ENCODE measurements at regions not wholly inside any gene's neighbourhood (a gene's known extent, or its start where the extent isn't known, plus 50 kb on each side); places are given as distances from the start of the nearest gene placed in this dataset.

GRCh38 chr2:64359892-64360657, 93.9 kb upstream of the LGALSL start:
- H3K4me3 ChIP-seq, result no peak overlapping the region
- no peak for TF ChIP-seq CTCF (IDR thresholded peaks at IDR 0.05)
- H3K27me3 ChIP-seq, result no peaks in the 10 kb centered on the region
- intact Hi-C loops (cut with DNase I; ENCODE audit: low total_unique reads), result no loop called here
- peaks cover 0 to 16% (median 10%) of the 10 kb centered on the region in 4 donors for H3K4me1 ChIP-seq
- H3K36me3 ChIP-seq, result no peaks in the 10 kb centered on the region
- DNase-seq, result peak; percentile 92 to 95
- no peaks in the 10 kb centered on the region for H3K9me3 ChIP-seq
- peak overlapping the region; percentile 50 to 71 for H3K27ac ChIP-seq

GRCh38 chr2:64361151-64361938, 92.6 kb upstream of the LGALSL start:
- intact Hi-C loops (cut with DNase I; ENCODE audit: low total_unique reads), result no loop called here
- no peak for TF ChIP-seq CTCF (IDR thresholded peaks at IDR 0.05)
- Histone ChIP-seq H3K9me3 (no peaks in the 10 kb centered on the region), H3K36me3 (no peaks in the 10 kb centered on the region), H3K27ac (no peak overlapping the region), H3K27me3 (no peaks in the 10 kb centered on the region), H3K4me3 (no peak overlapping the region), H3K4me1 (peaks cover 0 to 16% (median 10%) of the 10 kb centered on the region in 4 donors)
- DNase-seq, result no peak

GRCh38 chr2:64362562-64363026, 91.4 kb upstream of the LGALSL start:
- no peaks in the 10 kb centered on the region for H3K27me3 ChIP-seq
- intact Hi-C loops (cut with DNase I; ENCODE audit: low total_unique reads), result no loop called here
- H3K36me3 ChIP-seq, result no peaks in the 10 kb centered on the region
- peaks cover 0 to 16% (median 10%) of the 10 kb centered on the region in 4 donors for H3K4me1 ChIP-seq
- TF ChIP-seq CTCF (IDR thresholded peaks at IDR 0.05), result no peak
- no peaks in the 10 kb centered on the region for H3K9me3 ChIP-seq
- no peak for DNase-seq
- no peak overlapping the region for H3K4me3 ChIP-seq
- H3K27ac ChIP-seq, result no peak overlapping the region

- Histone ChIP-seq H3K27me3 (no peaks in the 10 kb centered on the region), H3K27ac (no peak overlapping the region), H3K36me3 (no peaks in the 10 kb centered on the region), H3K4me1 (peaks cover 0 to 16% (median 10%) of the 10 kb centered on the region in 4 donors), H3K4me3 (no peak overlapping the region), H3K9me3 (no peaks in the 10 kb centered on the region)
- no peak for DNase-seq
- intact Hi-C loops (cut with DNase I; ENCODE audit: low total_unique reads), result no loop called here
- TF ChIP-seq CTCF (IDR thresholded peaks at IDR 0.05), result no peak
Observed at GRCh38 chr2:64363140-64363539, 90.8 kb upstream of the LGALSL start.

GRCh38 chr2:64363848-64364247, 90.1 kb upstream of the LGALSL start:
- Histone ChIP-seq H3K36me3 (no peaks in the 10 kb centered on the region), H3K4me1 (peaks cover 0 to 16% (median 10%) of the 10 kb centered on the region in 4 donors), H3K9me3 (no peaks in the 10 kb centered on the region), H3K4me3 (no peak overlapping the region), H3K27me3 (no peaks in the 10 kb centered on the region), H3K27ac (no peak overlapping the region)
- DNase-seq, result no peak
- intact Hi-C loops (cut with DNase I; ENCODE audit: low total_unique reads), result no loop called here
- no peak for TF ChIP-seq CTCF (IDR thresholded peaks at IDR 0.05)
